HepG2 (cell line): ENCODE measurements at regions not wholly inside any gene's neighbourhood (a gene's known extent, or its start where the extent isn't known, plus 50 kb on each side); places are given as distances from the start of the nearest gene placed in this dataset.

Source experiments
- EZH2 ChIP-seq: conservative IDR thresholded peaks from 2 replicates; pipeline ENCODE4 v1.6.1; 2012; ENCODE audit warnings: mild to moderate bottlenecking, low read depth, low read length, moderate library complexity
- FOXP1 ChIP-seq, 2 experiments: fragments of 450-650 bp in 1 of 2; IDR thresholded peaks; 2 replicates each; pipeline ENCODE4 v1.6.1; 2017 to 2018; ENCODE audit warnings: antibody characterized with exemption in 1 of 2
- GABPA ChIP-seq, 2 experiments: IDR thresholded peaks; 2 replicates each; pipeline ENCODE4 v1.6.1; 2011 to 2016; ENCODE audit warnings: low read depth in 2 of 2, low read length in 1 of 2, missing biosample characterization in 1 of 2, missing genetic modification characterization in 1 of 2
- HOXA5 ChIP-seq: sonication (generic); formaldehyde crosslinking; IDR thresholded peaks from 2 replicates; pipeline ENCODE4 v1.4.0; 2020; ENCODE audit warnings: missing genetic modification reagents
- JUN ChIP-seq: sonication (generic); formaldehyde crosslinking; IDR thresholded peaks from 2 replicates; pipeline ENCODE4 v1.4.0; 2020; ENCODE audit warnings: mild to moderate bottlenecking, missing genetic modification reagents
- LBX2 ChIP-seq: sonication (generic); formaldehyde crosslinking; IDR thresholded peaks from 2 replicates; pipeline ENCODE4 v1.5.0; 2020; ENCODE audit warnings: missing genetic modification reagents, mild to moderate bottlenecking, borderline replicate concordance
- MXI1 ChIP-seq: IDR thresholded peaks from 3 replicates; pipeline ENCODE4 v1.6.1; 2012; ENCODE audit warnings: low read depth, low read length, inconsistent platforms, borderline replicate concordance
- POLR2AphosphoS5 ChIP-seq: IDR thresholded peaks from 2 replicates; pipeline ENCODE4 v1.6.1; 2012; ENCODE audit warnings: low read depth, low read length
- REST ChIP-seq, 2 experiments: IDR thresholded peaks; 2 replicates each; pipeline ENCODE4 v1.6.1; 2011 to 2012; ENCODE audit warnings: low read length in 2 of 2, borderline replicate concordance in 1 of 2, low read depth in 1 of 2, mild to moderate bottlenecking in 1 of 2, moderate library complexity in 1 of 2
- ZNF33B ChIP-seq: sonication (generic); formaldehyde crosslinking; IDR thresholded peaks from 2 replicates; pipeline ENCODE4 v1.5.1; 2020; ENCODE audit warnings: mild to moderate bottlenecking, missing genetic modification reagents
- ZNF557 ChIP-seq: sonication (generic); formaldehyde crosslinking; IDR thresholded peaks from 2 replicates; pipeline ENCODE4 v1.4.0; 2020; ENCODE audit warnings: missing genetic modification reagents
- ZNF639 ChIP-seq: conservative IDR thresholded peaks from 2 replicates; pipeline ENCODE4 v1.6.1; 2018; ENCODE audit warnings: missing genetic modification reagents
- ZNF772 ChIP-seq: sonication (generic); formaldehyde crosslinking; IDR thresholded peaks from 2 replicates; pipeline ENCODE4 v1.5.0; 2020; ENCODE audit warnings: mild to moderate bottlenecking, missing genetic modification reagents
- TF ChIP-seq, protein P1 (sequence below): sonication (generic); formaldehyde crosslinking; IDR thresholded peaks from 2 replicates; pipeline ENCODE4 v1.4.0; 2020; ENCODE audit warnings: missing genetic modification reagents

- TF ChIP-seq LBX2 (no peak), POLR2AphosphoS5 (no peak), ZNF557 (no peak), HOXA5 (CRISPR knock-in tag) (no peak), ZNF772 (CRISPR knock-in tag) (no peak), GABPA (IDR thresholded peaks at IDR 0.05; ENCODE audit: low read depth, low read length) (no peak), GABPA (CRISPR knock-in tag; IDR thresholded peaks at IDR 0.05; ENCODE audit: low read depth) (no peak), FOXP1 (IDR thresholded peaks at IDR 0.05) (no peak), FOXP1 (CRISPR knock-in tag; IDR thresholded peaks at IDR 0.05) (no peak), EZH2 (no peak), ZNF33B (CRISPR knock-in tag) (no peak), JUN (CRISPR knock-in tag) (no peak), REST (IDR thresholded peaks at IDR 0.05; ENCODE audit: borderline replicate concordance in 1 of 2, low read depth in 1 of 2, low read length in 2 of 2) (no peak), ZNF639 (CRISPR knock-in tag) (no peak), MXI1 (no peak)
- TF ChIP-seq, protein P1, sequence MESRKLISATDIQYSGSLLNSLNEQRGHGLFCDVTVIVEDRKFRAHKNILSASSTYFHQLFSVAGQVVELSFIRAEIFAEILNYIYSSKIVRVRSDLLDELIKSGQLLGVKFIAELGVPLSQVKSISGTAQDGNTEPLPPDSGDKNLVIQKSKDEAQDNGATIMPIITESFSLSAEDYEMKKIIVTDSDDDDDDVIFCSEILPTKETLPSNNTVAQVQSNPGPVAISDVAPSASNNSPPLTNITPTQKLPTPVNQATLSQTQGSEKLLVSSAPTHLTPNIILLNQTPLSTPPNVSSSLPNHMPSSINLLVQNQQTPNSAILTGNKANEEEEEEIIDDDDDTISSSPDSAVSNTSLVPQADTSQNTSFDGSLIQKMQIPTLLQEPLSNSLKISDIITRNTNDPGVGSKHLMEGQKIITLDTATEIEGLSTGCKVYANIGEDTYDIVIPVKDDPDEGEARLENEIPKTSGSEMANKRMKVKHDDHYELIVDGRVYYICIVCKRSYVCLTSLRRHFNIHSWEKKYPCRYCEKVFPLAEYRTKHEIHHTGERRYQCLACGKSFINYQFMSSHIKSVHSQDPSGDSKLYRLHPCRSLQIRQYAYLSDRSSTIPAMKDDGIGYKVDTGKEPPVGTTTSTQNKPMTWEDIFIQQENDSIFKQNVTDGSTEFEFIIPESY (CRISPR knock-in tag) = no peak
Observed at GRCh38 chr2:81283081-81283480, 978.5 kb upstream of the LRRTM1 start.
